HepG2 (cell line): ENCODE measurements at regions not wholly inside any gene's neighbourhood (a gene's known extent, or its start where the extent isn't known, plus 50 kb on each side); places are given as distances from the start of the nearest gene placed in this dataset.
"Not testable (repeated sequence)": the region's sequence is repeated elsewhere in the genome, so short reads cannot be mapped to it uniquely, and the experiment has no call there.

Experiments
- ARNT2 ChIP-seq: sonication (generic); formaldehyde crosslinking; IDR thresholded peaks from 2 replicates; pipeline ENCODE4 v1.8.0; 2022; ENCODE audit warnings: mild to moderate bottlenecking, low read depth, missing genetic modification reagents, moderate library complexity
- BHLHE40 ChIP-seq: IDR thresholded peaks from 2 replicates; pipeline ENCODE4 v1.6.1; 2011; ENCODE audit warnings: low read length, improper control_type of control experiment
- ERF ChIP-seq: IDR thresholded peaks from 2 replicates; pipeline ENCODE4 v1.6.1; 2018; ENCODE audit warnings: missing biosample characterization, missing genetic modification reagents
- HMGXB3 ChIP-seq: sonication (generic); formaldehyde crosslinking; IDR thresholded peaks from 2 replicates; pipeline ENCODE4 v1.4.0; 2020; ENCODE audit warnings: missing genetic modification reagents, borderline replicate concordance
- HOMEZ ChIP-seq: IDR thresholded peaks from 2 replicates; pipeline ENCODE4 v1.6.1; 2016; ENCODE audit warnings: low read depth
- NFE2 ChIP-seq: sonication (generic); formaldehyde crosslinking; IDR thresholded peaks from 2 replicates; pipeline ENCODE4 v1.4.0; 2020; ENCODE audit warnings: missing genetic modification reagents
- PATZ1 ChIP-seq: sonication (generic); formaldehyde crosslinking; IDR thresholded peaks from 2 replicates; pipeline ENCODE4 v1.4.0; 2020; ENCODE audit warnings: missing genetic modification reagents
- SOX5 ChIP-seq: IDR thresholded peaks from 2 replicates; pipeline ENCODE4 v1.6.1; 2016; ENCODE audit warnings: borderline replicate concordance
- TCF12 ChIP-seq, 2 experiments: fragments of 450-650 bp in 1 of 2; sonication (generic) in 1 of 2; formaldehyde crosslinking in 1 of 2; IDR thresholded peaks; 2 replicates each; pipeline versions ENCODE4 v1.6.1 to v1.8.0; 2017 to 2022; ENCODE audit warnings: antibody characterized with exemption in 1 of 2, mild to moderate bottlenecking in 1 of 2, missing genetic modification reagents in 1 of 2, moderate library complexity in 1 of 2
- U2AF2 ChIP-seq: fragments of 200-400 bp; formaldehyde crosslinking; IDR thresholded peaks from 2 replicates; pipeline ENCODE4 v1.6.1; 2017; ENCODE audit warnings: low read depth, mild to moderate bottlenecking, low read length
- XBP1 ChIP-seq: sonication (generic); formaldehyde crosslinking; IDR thresholded peaks from 2 replicates; pipeline ENCODE4 v1.5.0; 2020; ENCODE audit warnings: missing genetic modification reagents
- YEATS2 ChIP-seq: sonication (generic); formaldehyde crosslinking; IDR thresholded peaks from 2 replicates; pipeline ENCODE4 v1.4.0; 2020; ENCODE audit warnings: missing genetic modification reagents, borderline replicate concordance
- ZMYM2 ChIP-seq: sonication (generic); formaldehyde crosslinking; IDR thresholded peaks from 2 replicates; pipeline ENCODE4 v1.8.0; 2022; ENCODE audit warnings: mild to moderate bottlenecking, missing genetic modification reagents
- ZNF121 ChIP-seq: sonication (generic); formaldehyde crosslinking; IDR thresholded peaks from 2 replicates; pipeline ENCODE4 v1.5.0; 2020; ENCODE audit warnings: mild to moderate bottlenecking, missing genetic modification reagents
- ZNF367 ChIP-seq: sonication (generic); formaldehyde crosslinking; IDR thresholded peaks from 2 replicates; pipeline ENCODE4 v1.4.0; 2020; ENCODE audit warnings: missing genetic modification reagents, borderline replicate concordance
- ZNF414 ChIP-seq: sonication (generic); formaldehyde crosslinking; IDR thresholded peaks from 2 replicates; pipeline ENCODE4 v1.5.0; 2020; ENCODE audit warnings: missing genetic modification reagents
- ZNF546 ChIP-seq: sonication (generic); formaldehyde crosslinking; conservative IDR thresholded peaks from 2 replicates; pipeline ENCODE4 v1.8.1; 2023; ENCODE audit warnings: mild to moderate bottlenecking, missing genetic modification reagents
- ZNF652 ChIP-seq: IDR thresholded peaks from 2 replicates; pipeline ENCODE4 v1.6.1; 2016; ENCODE audit warnings: low read depth, borderline replicate concordance
- ZNF766 ChIP-seq: sonication (generic); formaldehyde crosslinking; IDR thresholded peaks from 2 replicates; pipeline ENCODE4 v1.5.0; 2020; ENCODE audit warnings: missing genetic modification reagents, borderline replicate concordance
- ZNF883 ChIP-seq: sonication (generic); formaldehyde crosslinking; IDR thresholded peaks from 2 replicates; pipeline ENCODE4 v1.5.1; 2020; ENCODE audit warnings: mild to moderate bottlenecking, missing genetic modification reagents; ENCODE audit errors: not compliant biosample characterization

- TF ChIP-seq ZNF414 (CRISPR knock-in tag) (peak; percentile 91), ZMYM2 (CRISPR knock-in tag) (peak; percentile 52; the same call in 1 of the 2 replicates), SOX5 (CRISPR knock-in tag) (peak; percentile 96), HMGXB3 (peak; percentile 57; the same call in 1 of the 2 replicates), ARNT2 (CRISPR knock-in tag) (peak; percentile 85), NFE2 (CRISPR knock-in tag) (peak; percentile 10; the same call in 1 of the 2 replicates), PATZ1 (CRISPR knock-in tag) (peak; percentile 91), ZNF121 (CRISPR knock-in tag) (peak; percentile 50; the same call in 1 of the 2 replicates), U2AF2 (peak; percentile 93), ZNF766 (CRISPR knock-in tag) (0 out of 2 replicates have a peak, but pooled peaks have one; percentile 36), ZNF652 (CRISPR knock-in tag) (peak; percentile 64; the same call in 1 of the 2 replicates), ZNF546 (CRISPR knock-in tag) (peak; percentile 62; the same call in 1 of the 2 replicates), YEATS2 (CRISPR knock-in tag) (peak; percentile 70; the same call in 1 of the 2 replicates), HOMEZ (CRISPR knock-in tag) (peak; percentile 73), ZNF883 (peak; percentile 11), ERF (CRISPR knock-in tag) (peak; percentile 96), ZNF367 (CRISPR knock-in tag) (0 out of 2 replicates have a peak, but pooled peaks have one; percentile 20), TCF12 (CRISPR knock-in tag; IDR thresholded peaks at IDR 0.05) (peak; percentile 89), BHLHE40 (peak; percentile 97), XBP1 (CRISPR knock-in tag) (0 out of 2 replicates have a peak, but pooled peaks have one; percentile 47)
- not testable (repeated sequence) for TF ChIP-seq TCF12 (IDR thresholded peaks at IDR 0.05)
These were observed 86.8 kb upstream of the METTL9 start (continued) for GRCh38 chr16:21512280-21513192.
